ENCODE measurements at regions not wholly inside any gene's neighbourhood (a gene's known extent, or its start where the extent isn't known, plus 50 kb on each side); places are given as distances from the start of the nearest gene placed in this dataset.
"Not testable (repeated sequence)": the region's sequence is repeated elsewhere in the genome, so short reads cannot be mapped to it uniquely, and the experiment has no call there.

- Histone ChIP-seq H3K4me3 (no peak overlapping the region), H3K27ac (no peak overlapping the region), H3K36me3 (no peaks in the 10 kb centered on the region), H3K4me1 (no peaks in the 10 kb centered on the region), H3K27me3 (replicated peaks in 1 of 7) (no peaks in the 10 kb centered on the region), H3K9me3 (no peaks in the 10 kb centered on the region)
- intact Hi-C loops (cut with DNase I; ENCODE audit: low total_unique reads): no loop called here
- no peak for DNase-seq
- WGBS, 5 donors: 76 to 94% (median 86%) methylated on average over 2 of the region's 2 CpGs
- no peak for TF ChIP-seq POLR2AphosphoS5 (IDR thresholded peaks at IDR 0.05)
- TF ChIP-seq, protein P1, sequence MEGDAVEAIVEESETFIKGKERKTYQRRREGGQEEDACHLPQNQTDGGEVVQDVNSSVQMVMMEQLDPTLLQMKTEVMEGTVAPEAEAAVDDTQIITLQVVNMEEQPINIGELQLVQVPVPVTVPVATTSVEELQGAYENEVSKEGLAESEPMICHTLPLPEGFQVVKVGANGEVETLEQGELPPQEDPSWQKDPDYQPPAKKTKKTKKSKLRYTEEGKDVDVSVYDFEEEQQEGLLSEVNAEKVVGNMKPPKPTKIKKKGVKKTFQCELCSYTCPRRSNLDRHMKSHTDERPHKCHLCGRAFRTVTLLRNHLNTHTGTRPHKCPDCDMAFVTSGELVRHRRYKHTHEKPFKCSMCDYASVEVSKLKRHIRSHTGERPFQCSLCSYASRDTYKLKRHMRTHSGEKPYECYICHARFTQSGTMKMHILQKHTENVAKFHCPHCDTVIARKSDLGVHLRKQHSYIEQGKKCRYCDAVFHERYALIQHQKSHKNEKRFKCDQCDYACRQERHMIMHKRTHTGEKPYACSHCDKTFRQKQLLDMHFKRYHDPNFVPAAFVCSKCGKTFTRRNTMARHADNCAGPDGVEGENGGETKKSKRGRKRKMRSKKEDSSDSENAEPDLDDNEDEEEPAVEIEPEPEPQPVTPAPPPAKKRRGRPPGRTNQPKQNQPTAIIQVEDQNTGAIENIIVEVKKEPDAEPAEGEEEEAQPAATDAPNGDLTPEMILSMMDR (IDR thresholded peaks at IDR 0.05 in 8 of 11, conservative IDR thresholded peaks at IDR 0.05 in 3 of 11): no peak
- TF ChIP-seq POLR2A (IDR thresholded peaks at IDR 0.05): no peak
Measured at GRCh38 chr7:17108049-17108584, 190.3 kb upstream of the AHR start.

- no peak for DNase-seq
- no peaks in the 10 kb centered on the region for H3K36me3 ChIP-seq
- no peaks in the 10 kb centered on the region for H3K9me3 ChIP-seq
- H3K27ac ChIP-seq: no peak overlapping the region
- no peaks in the 10 kb centered on the region for H3K4me1 ChIP-seq
- no peaks in the 10 kb centered on the region for H3K27me3 ChIP-seq (replicated peaks in 1 of 7)
- 86 to 92% (median 89%) methylated on average over 2 of the region's 2 CpGs for WGBS, 5 donors
- intact Hi-C loops (cut with DNase I; ENCODE audit: low total_unique reads): no loop called here
- H3K4me3 ChIP-seq: no peak overlapping the region
- no peak for TF ChIP-seq POLR2AphosphoS5 (IDR thresholded peaks at IDR 0.05)
- no peak for TF ChIP-seq POLR2A (IDR thresholded peaks at IDR 0.05)
- TF ChIP-seq, protein P1 (IDR thresholded peaks at IDR 0.05 in 8 of 11, conservative IDR thresholded peaks at IDR 0.05 in 3 of 11): no peak
Measured at GRCh38 chr7:17109020-17109419, 189.4 kb upstream of the AHR start.

DNA sequence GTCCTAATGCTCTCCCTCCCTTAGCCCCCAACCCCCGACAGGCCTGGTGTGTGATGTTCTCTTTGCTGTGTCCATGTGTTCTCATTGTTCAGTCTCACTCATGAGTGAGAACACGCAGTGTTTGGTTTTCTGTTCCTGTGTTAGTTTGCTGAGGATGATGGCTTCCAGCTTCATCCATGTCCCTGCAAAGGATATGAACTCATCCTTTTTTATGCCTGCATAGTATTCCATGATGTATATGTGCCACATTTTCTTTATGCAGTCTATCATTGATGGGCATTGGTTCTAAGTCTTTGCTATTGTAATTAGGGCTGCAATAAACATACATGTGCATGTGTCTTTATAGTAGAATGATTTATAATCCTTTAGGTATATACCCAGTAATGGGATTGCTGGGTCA, 184.7 kb upstream of the AHR start:
- intact Hi-C loops (cut with DNase I; ENCODE audit: low total_unique reads); H3K27me3 ChIP-seq (replicated peaks in 1 of 7); DNase-seq; H3K27ac ChIP-seq; H3K36me3 ChIP-seq; H3K9me3 ChIP-seq; H3K4me3 ChIP-seq; H3K4me1 ChIP-seq: not testable (repeated sequence)
- WGBS, 5 donors: 92 to 97% (median 93%) methylated on average over 2 of the region's 2 CpGs

GRCh38 chr7:17118412-17118811, 180.0 kb upstream of the AHR start:
- H3K9me3 ChIP-seq: no peaks in the 10 kb centered on the region
- no peaks in the 10 kb centered on the region for H3K36me3 ChIP-seq
- DNase-seq: no peak
- no peak overlapping the region for H3K4me3 ChIP-seq
- no peaks in the 10 kb centered on the region for H3K27me3 ChIP-seq (replicated peaks in 1 of 7)
- intact Hi-C loops (cut with DNase I; ENCODE audit: low total_unique reads): no loop called here
- WGBS, 5 donors: 74 to 88% (median 83%) methylated on average over 3 of the region's 3 CpGs
- H3K4me1 ChIP-seq: peaks cover 0 to 12% (median 9%) of the 10 kb centered on the region in 6 donors
- TF ChIP-seq POLR2AphosphoS5 (IDR thresholded peaks at IDR 0.05) (no peak), POLR2A (IDR thresholded peaks at IDR 0.05) (no peak)
- TF ChIP-seq, protein P1 (IDR thresholded peaks at IDR 0.05 in 8 of 11, conservative IDR thresholded peaks at IDR 0.05 in 3 of 11): no peak
- H3K27ac ChIP-seq: no peak overlapping the region

- intact Hi-C loops (cut with DNase I; ENCODE audit: low total_unique reads): no loop called here
- Histone ChIP-seq H3K4me3 (no peak overlapping the region), H3K36me3 (no peaks in the 10 kb centered on the region), H3K27me3 (replicated peaks in 1 of 7) (no peaks in the 10 kb centered on the region), H3K4me1 (peaks cover 0 to 17% (median 13%) of the 10 kb centered on the region in 6 donors), H3K9me3 (no peaks in the 10 kb centered on the region), H3K27ac (no peak overlapping the region)
- 92 to 100% (median 96%) methylated on average over 2 of the region's 2 CpGs for WGBS, 5 donors
- TF ChIP-seq POLR2AphosphoS5 (IDR thresholded peaks at IDR 0.05): no peak
- TF ChIP-seq, protein P1 (IDR thresholded peaks at IDR 0.05 in 8 of 11, conservative IDR thresholded peaks at IDR 0.05 in 3 of 11): no peak
- no peak for TF ChIP-seq POLR2A (IDR thresholded peaks at IDR 0.05)
- DNase-seq: no peak
Measured at GRCh38 chr7:17120756-17121155, 177.7 kb upstream of the AHR start.

Measured in spleen (tissue), 11 donors.